Lower leg skin (tissue), 3 donors: ENCODE measurements at regions not wholly inside any gene's neighbourhood (a gene's known extent, or its start where the extent isn't known, plus 50 kb on each side); places are given as distances from the start of the nearest gene placed in this dataset.

Experiments
- POLR2A ChIP-seq, 2 donors: fragments of 450-650 bp; IDR thresholded peaks; one replicate each; pipeline ENCODE4 v1.6.1; 2016 to 2017; ENCODE audit warnings: antibody characterized with exemption in 2 of 2, mild to moderate bottlenecking in 1 of 2, moderate library complexity in 1 of 2
- TF ChIP-seq, protein P1 (sequence below), 3 donors: fragments of 450-650 bp; IDR thresholded peaks; one replicate each; pipeline ENCODE4 v1.5.1; 2016; ENCODE audit warnings: antibody characterized with exemption in 3 of 3, mild to moderate bottlenecking in 3 of 3, moderate library complexity in 2 of 3

DNA sequence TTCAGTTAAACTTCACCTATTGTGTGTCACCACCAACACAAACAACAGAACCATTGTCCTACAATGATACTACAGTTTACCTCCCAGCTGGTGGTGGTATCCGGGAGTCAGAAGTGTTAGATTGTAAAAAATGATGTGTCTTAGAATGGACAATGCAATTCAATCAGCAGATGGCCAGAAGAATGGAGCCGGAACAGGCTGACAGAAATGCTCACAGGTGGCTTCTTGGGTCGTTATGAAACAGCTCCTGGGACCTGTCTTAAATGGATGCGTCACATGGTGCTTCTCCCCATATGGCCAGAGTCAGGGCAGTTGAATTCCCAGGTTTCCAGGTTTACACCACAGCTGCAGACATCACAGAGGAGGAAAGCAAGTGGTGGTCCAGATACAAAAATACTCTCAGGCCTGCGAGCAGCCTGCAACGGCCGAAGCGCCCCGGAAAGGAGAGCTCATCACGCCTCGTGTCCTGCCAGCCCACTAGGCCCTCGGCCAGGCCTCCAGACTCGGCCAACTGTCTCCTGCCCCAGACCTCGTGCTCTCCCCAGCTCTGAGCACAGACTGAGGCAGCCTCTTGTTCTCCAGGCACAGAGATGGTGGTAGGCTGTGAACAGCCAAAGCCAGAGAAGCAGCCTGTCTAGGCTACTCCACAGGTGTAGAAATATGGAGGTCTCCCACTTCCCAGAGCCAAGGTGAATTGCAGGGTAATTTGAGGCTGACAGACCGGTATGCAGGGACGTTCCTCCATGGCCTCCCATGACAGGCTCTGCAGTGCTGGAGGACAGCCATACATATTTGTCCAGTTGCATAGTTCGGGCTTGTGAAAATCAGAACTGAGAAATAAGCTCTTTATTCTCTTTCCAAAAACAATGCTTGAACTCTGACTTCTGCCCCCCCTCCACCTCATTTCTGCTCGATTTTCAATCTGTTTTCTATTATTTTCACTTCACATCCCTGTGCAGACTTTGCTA is 98.5 kb upstream of the SPATA31C2 start:
- TF ChIP-seq, protein P1, sequence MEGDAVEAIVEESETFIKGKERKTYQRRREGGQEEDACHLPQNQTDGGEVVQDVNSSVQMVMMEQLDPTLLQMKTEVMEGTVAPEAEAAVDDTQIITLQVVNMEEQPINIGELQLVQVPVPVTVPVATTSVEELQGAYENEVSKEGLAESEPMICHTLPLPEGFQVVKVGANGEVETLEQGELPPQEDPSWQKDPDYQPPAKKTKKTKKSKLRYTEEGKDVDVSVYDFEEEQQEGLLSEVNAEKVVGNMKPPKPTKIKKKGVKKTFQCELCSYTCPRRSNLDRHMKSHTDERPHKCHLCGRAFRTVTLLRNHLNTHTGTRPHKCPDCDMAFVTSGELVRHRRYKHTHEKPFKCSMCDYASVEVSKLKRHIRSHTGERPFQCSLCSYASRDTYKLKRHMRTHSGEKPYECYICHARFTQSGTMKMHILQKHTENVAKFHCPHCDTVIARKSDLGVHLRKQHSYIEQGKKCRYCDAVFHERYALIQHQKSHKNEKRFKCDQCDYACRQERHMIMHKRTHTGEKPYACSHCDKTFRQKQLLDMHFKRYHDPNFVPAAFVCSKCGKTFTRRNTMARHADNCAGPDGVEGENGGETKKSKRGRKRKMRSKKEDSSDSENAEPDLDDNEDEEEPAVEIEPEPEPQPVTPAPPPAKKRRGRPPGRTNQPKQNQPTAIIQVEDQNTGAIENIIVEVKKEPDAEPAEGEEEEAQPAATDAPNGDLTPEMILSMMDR (IDR thresholded peaks at IDR 0.05), result no peak
- no peak for TF ChIP-seq POLR2A (IDR thresholded peaks at IDR 0.05)
